Mucosa of gallbladder (tissue), 1 donor: ENCODE measurements at regions not wholly inside any gene's neighbourhood (a gene's known extent, or its start where the extent isn't known, plus 50 kb on each side); places are given as distances from the start of the nearest gene placed in this dataset.
A peak's percentile ranks its signal among the peaks of the same experiment; 100 is the strongest.

Source experiments
- DNase-seq: peaks from one replicate; pipeline ENCODE4 v3.0.0-alpha.2; 2020; ENCODE audit warnings: low spot score
- donor health status: DM: no; HTN: no; CAD: no.

GRCh38 chr14:76551906-76552305 lies 176.0 kb downstream of the ESRRB start:
- DNase-seq = no peak

GRCh38 chr14:76564471-76565422 lies 188.8 kb downstream of the ESRRB start:
- no peak for DNase-seq

GRCh38 chr14:76566439-76566838 lies 190.5 kb downstream of the ESRRB start:
- DNase-seq = no peak

DNA sequence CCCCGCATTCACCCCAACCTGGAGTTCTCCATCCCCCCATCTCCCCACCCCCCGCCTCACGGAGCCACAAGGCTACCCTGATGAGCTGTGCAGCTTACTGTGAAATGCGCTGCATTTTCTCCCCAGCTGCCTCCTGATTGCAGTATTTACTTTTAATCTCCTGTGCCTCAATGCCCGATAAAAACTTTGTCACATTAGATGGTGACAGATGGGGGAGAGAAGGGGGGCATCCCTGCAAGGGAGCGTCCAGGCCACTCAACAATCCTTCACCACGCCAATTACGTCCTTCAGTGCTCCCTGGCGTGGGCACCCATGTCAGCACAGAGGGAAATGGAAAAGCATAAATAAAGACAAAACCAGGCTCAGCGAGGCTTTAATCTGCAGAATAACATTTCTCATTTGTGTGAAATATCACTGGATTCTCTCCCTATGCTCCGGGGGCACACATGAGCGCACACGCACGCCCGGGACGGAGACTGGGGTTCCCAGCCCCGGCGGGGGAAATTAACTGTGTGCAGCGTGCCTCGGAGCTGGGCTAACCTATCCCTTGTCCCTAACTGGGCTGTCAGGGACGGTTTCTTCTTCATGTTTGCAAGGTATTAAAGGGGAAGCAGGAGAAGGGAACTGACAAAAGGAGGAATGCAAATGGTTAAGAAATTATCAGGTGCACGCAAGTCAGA lies 186.7 kb upstream of the VASH1 start:
- no peak for DNase-seq

GRCh38 chr14:76575108-76575507 lies 186.2 kb upstream of the VASH1 start:
- DNase-seq = no peak

- DNase-seq = no peak
These were observed 185.1 kb upstream of the VASH1 start for GRCh38 chr14:76576047-76576741.

DNA sequence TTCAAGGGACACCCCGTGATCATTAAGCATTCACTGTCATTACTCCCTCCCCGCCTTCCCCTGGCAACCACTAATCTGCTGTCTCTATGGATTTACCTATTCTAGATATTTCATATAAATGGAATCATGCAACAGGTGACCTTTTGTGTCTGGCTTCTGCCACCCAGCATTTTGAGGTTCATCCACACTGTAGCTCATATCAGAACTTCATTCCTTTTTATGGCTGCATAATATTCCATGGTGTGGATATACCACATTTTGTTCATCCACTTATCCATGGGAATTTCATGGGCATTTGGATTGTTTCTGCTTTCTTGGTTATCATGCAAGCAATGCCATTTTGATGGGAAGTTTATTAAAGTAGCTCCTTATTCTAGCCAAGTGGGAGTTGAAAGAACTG lies 184.2 kb upstream of the VASH1 start:
- no peak for DNase-seq

DNA sequence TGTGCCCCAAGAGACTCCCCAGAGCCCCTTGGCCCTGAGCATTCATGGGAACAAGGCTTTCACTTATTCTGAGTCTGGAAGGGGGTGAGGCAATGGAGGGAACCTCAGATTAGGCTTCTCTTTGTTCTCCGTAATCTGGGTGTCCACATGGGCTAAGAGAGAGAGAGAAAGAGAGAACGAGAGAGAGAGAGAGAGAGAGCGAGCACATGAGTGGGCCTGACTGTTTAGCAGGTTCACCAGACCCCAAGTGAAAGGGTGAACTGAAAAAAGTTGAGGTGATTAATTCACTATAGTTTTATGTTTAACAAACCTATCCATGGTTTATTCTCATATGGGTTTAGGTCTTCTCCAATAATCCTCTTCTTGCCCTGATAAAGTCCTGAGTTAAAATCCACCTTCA lies 183.4 kb upstream of the VASH1 start:
- DNase-seq = no peak

DNA sequence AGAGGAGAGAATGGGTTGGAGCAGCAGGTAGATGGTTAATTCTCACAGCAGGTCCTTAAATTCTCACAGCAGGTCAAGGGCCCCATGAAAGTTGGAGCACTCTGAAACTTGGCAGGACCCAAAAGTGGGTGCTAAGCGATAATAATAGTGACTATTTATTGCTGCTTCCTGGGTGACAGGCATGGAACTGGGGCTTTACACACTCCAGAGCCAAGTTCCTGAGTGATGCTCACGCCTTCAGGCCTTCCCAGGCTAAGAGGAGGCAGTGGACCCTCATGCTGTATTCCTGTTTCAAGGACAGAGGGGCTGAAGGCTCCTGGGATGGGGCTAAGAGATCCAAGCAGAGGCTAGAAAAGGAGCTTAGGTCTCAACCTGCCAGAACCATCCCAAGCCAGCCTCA lies 180.9 kb upstream of the VASH1 start:
- no peak for DNase-seq

DNA sequence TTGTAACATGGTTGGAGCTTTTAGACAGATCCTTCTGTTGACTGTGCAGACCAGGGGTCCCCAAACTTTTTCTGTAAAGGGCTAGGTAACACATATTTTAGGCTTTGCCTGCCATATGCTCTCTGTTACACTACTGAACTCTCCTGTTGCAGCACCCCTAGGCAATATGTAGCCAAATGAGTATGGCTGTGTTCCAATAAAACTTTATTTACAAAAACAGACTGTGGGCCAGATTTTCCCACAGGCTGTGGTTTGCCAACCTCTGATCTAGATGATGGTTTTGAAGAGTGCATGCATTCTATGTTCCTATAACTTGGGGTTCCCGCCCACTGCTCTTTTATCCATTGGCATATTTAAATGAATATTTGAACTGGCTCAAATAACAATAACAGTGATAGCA lies 180.3 kb upstream of the VASH1 start:
- no peak for DNase-seq

GRCh38 chr14:76581592-76581991 lies 179.7 kb upstream of the VASH1 start:
- DNase-seq = no peak

DNA sequence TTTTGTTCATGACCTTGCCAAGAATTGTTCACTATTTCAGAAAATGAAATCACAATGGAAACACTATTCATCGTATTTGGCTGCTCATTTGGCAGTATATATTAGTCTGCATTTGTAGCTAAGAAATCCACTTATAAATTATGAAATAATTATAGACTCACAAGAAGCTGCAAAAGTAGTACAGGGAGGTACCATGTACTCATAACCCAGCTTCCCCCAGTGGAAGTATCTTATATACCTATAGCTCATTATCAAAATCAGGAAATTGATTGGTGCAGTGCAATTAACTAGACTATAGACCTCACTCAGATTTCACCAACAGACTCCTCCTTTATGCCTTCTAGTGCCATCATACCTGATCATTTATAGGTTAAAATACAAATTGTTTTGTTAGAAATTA lies 178.8 kb upstream of the VASH1 start:
- DNase-seq = no peak

DNA sequence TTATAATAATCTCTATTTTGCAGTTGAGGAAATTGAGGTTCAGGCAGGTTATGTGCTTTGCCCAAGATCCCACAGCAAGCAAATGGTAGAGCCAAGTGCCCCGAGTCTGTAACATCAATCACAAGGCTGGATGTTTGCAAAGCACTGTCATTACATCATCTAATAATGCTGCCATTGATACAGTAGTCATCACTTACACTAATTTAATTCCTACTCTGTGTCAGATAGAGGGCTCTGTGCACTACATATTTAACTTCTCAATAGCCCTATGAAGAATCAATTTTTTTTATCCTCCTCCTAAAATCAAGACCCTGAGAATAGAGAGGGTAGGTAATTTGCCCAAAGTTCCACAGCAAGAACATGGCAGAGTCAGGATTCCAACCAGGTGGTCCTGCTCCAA lies 178.1 kb upstream of the VASH1 start:
- DNase-seq = no peak

DNA sequence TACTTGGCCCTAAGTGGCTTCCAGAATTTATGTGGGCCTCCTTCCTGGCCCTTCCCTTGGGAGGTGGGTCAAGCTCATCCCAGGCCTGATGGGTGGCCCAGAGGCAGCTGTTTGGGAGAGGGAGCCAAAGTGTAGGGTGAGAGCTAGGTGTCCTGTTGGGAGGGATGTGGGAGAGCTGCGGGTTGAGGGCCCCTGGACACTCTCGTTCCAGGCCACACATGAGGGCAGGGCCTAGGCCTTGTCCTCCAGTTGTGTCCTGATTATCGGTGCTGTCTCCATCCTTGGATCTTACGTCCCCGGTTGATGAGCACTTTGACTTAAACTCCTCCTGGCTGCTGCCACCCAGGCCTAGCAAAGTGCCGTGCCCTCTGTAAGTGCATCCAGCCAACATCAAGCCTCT lies 177.5 kb upstream of the VASH1 start:
- DNase-seq = no peak

DNA sequence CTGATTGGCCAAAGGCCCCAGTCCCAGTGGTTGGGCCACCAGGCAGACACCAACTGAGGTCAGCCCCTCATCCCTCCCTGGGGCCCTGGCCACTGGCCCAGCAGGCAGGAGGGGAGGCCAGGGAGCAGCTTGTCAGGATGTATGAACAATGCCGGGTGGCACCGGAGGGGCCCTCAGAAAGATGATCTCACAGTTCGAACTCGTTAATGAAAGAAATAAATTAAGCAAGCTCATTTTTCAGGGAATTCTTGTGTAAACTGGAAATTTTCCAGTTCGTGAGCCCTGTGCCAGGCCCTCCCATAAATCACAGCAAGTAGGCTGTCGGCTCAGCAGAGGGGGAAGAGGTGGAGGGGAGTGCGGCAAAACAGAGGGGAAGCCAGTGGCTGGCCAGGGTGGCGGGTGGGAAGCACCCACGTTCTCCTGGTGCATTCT lies 177.0 kb upstream of the VASH1 start:
- no peak for DNase-seq

DNA sequence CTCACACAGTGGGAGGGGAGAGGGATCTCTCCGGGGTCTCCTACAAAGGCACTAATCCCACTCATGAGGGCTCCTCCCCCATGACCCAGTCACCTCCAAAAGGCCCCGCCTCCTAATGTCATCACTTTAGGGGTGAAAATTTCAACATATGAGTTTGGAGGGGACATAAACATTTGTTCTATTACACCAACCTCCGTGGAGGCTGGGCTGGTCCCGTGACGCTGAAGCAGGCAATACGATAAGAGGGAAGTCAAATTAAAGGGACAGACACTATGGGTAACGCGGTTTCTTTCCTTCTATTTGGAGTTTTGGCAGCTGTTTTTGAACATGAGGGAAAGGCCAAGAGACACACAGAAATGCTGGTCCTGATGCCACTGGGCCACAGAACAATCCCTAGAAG lies 175.7 kb upstream of the VASH1 start:
- no peak for DNase-seq

- DNase-seq = no peak
These were observed 172.0 kb upstream of the VASH1 start for GRCh38 chr14:76589246-76589645.

GRCh38 chr14:76591266-76591665 lies 170.0 kb upstream of the VASH1 start:
- no peak for DNase-seq

DNA sequence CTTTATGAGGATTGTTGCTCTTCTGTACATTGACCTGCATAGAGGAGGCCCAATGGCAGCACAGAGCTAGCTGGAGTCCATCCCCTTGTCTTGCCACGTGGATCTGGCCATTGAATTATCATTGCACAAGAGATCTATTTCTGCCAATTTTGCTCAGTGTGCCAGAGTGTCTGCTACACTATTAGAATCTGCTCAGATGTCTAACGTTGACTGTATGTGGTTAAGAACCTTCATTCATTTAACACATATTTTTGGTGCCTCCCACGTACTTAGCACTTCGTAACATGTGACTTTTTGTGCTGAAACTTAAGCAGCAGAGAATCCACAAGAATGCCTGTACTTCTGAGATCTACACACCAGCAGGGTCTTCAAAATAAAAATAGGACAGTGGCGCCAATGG lies 166.0 kb upstream of the VASH1 start:
- DNase-seq = no peak

- DNase-seq = peak; percentile 14
These were observed 163.9 kb upstream of the VASH1 start for GRCh38 chr14:76597387-76597786.

- no peak for DNase-seq
These were observed 162.1 kb upstream of the VASH1 start for GRCh38 chr14:76599141-76599540.

DNA sequence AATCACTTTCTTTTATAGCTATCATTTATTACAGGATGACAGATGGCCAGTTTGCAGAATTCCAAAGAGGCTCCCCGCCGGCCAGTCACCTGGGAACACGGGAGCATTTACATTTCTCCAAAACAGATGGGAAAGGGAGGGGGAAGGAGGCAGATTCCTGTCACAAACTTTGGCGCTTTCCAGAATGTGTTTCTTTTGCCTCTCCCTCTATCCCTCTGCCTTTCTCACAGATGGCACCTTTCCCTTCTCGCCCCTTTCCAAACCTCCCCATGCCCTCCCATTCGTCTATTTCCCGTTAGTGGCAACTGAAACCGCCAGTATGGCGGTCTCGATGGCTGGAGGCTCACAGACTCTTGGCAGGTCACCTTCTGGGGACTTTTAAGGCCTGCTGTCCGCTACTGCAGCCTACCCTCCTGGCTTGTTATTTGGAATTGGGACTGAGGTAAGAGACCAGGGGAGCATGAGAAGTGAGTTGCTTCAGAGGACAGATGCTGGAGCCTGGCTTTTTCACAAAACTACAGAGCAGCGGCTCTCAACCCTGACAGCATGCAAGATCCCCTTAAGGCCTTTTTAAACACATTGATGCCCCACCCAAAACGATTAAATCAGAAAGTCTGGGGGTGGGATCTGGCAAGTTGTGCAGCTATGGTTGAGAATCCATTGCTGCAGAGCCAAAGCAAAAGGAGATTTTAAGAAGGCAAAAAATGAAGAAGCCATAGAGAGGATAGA lies 161.5 kb upstream of the VASH1 start:
- DNase-seq = no peak
